Endothelial cell of umbilical vein (primary cell): ENCODE measurements at regions not wholly inside any gene's neighbourhood (a gene's known extent, or its start where the extent isn't known, plus 50 kb on each side); places are given as distances from the start of the nearest gene placed in this dataset.
"Not testable (repeated sequence)": the region's sequence is repeated elsewhere in the genome, so short reads cannot be mapped to it uniquely, and the experiment has no call there.

ENCODE experiments used
- BruUV-seq: library from RNA; stranded (reverse); fragments of 400-500 nt; replicated peaks from 2 replicates; lab custom pipeline; 2021; lab: Mats Ljungman, UMichigan
- CTCF ChIA-PET: fragments of 300-600, 350-600 bp; sonication (Branson Sonifier 250); formaldehyde crosslinking; loops from one replicate; lab custom pipeline; 2021; ENCODE audit warnings: antibody characterized with exemption, inconsistent platforms; lab: Charles Lee
- POLR2A ChIA-PET: fragments of 300-600, 350-600 bp; sonication (Branson Sonifier 250); formaldehyde crosslinking; loops from one replicate; lab custom pipeline; 2021; ENCODE audit warnings: antibody characterized with exemption, inconsistent platforms; lab: Charles Lee
- DNase-seq: peaks from one replicate; pipeline ENCODE4 v3.0.0-alpha.2; 2011; ENCODE audit warnings: low read depth, low spot score
- FAIRE-seq: peaks from 2 replicates; lab custom pipeline; 2011; peaks lifted over from hg19 to GRCh38; lab: Jason Lieb, UNC
- H2AFZ ChIP-seq: 2 replicates; pipeline ENCODE4 v1.6.0; 2012; ENCODE audit warnings: low read depth, low read length, control low read depth, inconsistent platforms
- H3K27ac ChIP-seq: 2 replicates; pipeline ENCODE4 v1.5.1; 2011; ENCODE audit warnings: low read depth, mild to moderate bottlenecking, control low read depth, low read length, moderate library complexity; ENCODE audit not compliant: insufficient read depth
- H3K27me3 ChIP-seq, 2 experiments: 2 replicates each; pipeline versions ENCODE4 v1.6.0 to v1.6.1; 2011; ENCODE audit warnings: low read length in 2 of 2, mixed read lengths in 1 of 2; ENCODE audit not compliant: control insufficient read depth in 2 of 2, insufficient read depth in 2 of 2
- H3K36me3 ChIP-seq, 2 experiments: 2 replicates in 1 of 2; 3 replicates in 1 of 2; pipeline ENCODE4 v1.5.1; 2011; ENCODE audit warnings: low read length in 2 of 2, mild to moderate bottlenecking in 1 of 2, moderate library complexity in 1 of 2; ENCODE audit not compliant: control insufficient read depth in 2 of 2, insufficient read depth in 2 of 2; ENCODE audit errors: extremely low read depth in 1 of 2
- H3K4me1 ChIP-seq: 3 replicates; pipeline ENCODE4 v1.5.1; 2011; ENCODE audit warnings: mild to moderate bottlenecking, low read length; ENCODE audit not compliant: control insufficient read depth, insufficient read depth; ENCODE audit errors: extremely low read depth
- H3K4me2 ChIP-seq: 2 replicates; pipeline ENCODE4 v1.6.1; 2011; ENCODE audit warnings: low read length, control low read depth, mixed read lengths; ENCODE audit not compliant: insufficient read depth
- H3K4me3 ChIP-seq, 3 experiments: fragments of 200-600 bp in 1 of 3; sonication (generic), shearing (Covaris generic) in 1 of 3; replicated peaks in 1 of 3; 2 replicates each; pipeline ENCODE4 v1.5.1; 2011 to 2016; ENCODE audit warnings: control low read depth in 3 of 3, low read length in 3 of 3, mild to moderate bottlenecking in 2 of 3, inconsistent platforms in 1 of 3, low read depth in 1 of 3, moderate library complexity in 1 of 3; ENCODE audit not compliant: insufficient read depth in 1 of 3
- H3K79me2 ChIP-seq: 2 replicates; pipeline ENCODE4 v1.6.0; 2012; ENCODE audit warnings: low read length, inconsistent platforms; ENCODE audit not compliant: control insufficient read depth, insufficient read depth
- H3K9ac ChIP-seq: replicated peaks from 2 replicates; pipeline ENCODE3; 2011; ENCODE audit warnings: low read length, control low read depth; ENCODE audit not compliant: insufficient read depth; ENCODE audit errors: extremely low read depth
- H3K9me1 ChIP-seq: replicated peaks from 3 replicates; pipeline ENCODE4 v1.6.0; 2011; ENCODE audit warnings: mild to moderate bottlenecking, low read length; ENCODE audit not compliant: control insufficient read depth, insufficient read depth; ENCODE audit errors: extremely low read depth
- H3K9me3 ChIP-seq: replicated peaks from 2 replicates; pipeline ENCODE4 v1.5.1; 2012; ENCODE audit warnings: low read length, inconsistent platforms; ENCODE audit not compliant: control insufficient read depth, insufficient read depth
- H4K20me1 ChIP-seq: replicated peaks from 2 replicates; pipeline ENCODE3; 2011; ENCODE audit warnings: mild to moderate bottlenecking, low read length; ENCODE audit not compliant: control insufficient read depth, insufficient read depth; ENCODE audit errors: extremely low read depth
- CTCF ChIP-seq, 2 donors: IDR thresholded peaks; 1 replicate in 1 of 2; 2 replicates in 1 of 2; pipeline ENCODE4 v1.5.1; 2011; ENCODE audit warnings: low read length in 2 of 2, mild to moderate bottlenecking in 2 of 2, moderate library complexity in 2 of 2, control low read depth in 1 of 2, inconsistent platforms in 1 of 2, low read depth in 1 of 2; ENCODE audit not compliant: insufficient read depth in 1 of 2; ENCODE audit errors: extremely low read depth in 1 of 2
- EZH2 ChIP-seq: IDR thresholded peaks from 2 replicates; pipeline ENCODE4 v1.6.1; 2012; ENCODE audit warnings: borderline replicate concordance, low read depth, mild to moderate bottlenecking, moderate library complexity, low read length, inconsistent platforms; ENCODE audit not compliant: severe bottlenecking
- FOS ChIP-seq: IDR thresholded peaks from 2 replicates; pipeline ENCODE4 v1.6.1; 2011; ENCODE audit warnings: mild to moderate bottlenecking, low read length, moderate library complexity, borderline replicate concordance; ENCODE audit not compliant: insufficient read depth
- GATA2 ChIP-seq: IDR thresholded peaks from 2 replicates; pipeline ENCODE4 v1.7.0; 2011; ENCODE audit warnings: low read depth, mild to moderate bottlenecking, moderate library complexity, mixed read lengths, low read length; ENCODE audit not compliant: insufficient read length, insufficient read depth
- JUN ChIP-seq: IDR thresholded peaks from 2 replicates; pipeline ENCODE4 v1.6.1; 2011; ENCODE audit warnings: borderline replicate concordance, low read depth; ENCODE audit not compliant: insufficient read length, insufficient read depth
- MAX ChIP-seq: IDR thresholded peaks from 2 replicates; pipeline ENCODE4 v1.6.1; 2011; ENCODE audit not compliant: insufficient read depth, insufficient read length
- POLR2A ChIP-seq: IDR thresholded peaks from 2 replicates; pipeline ENCODE4 v1.6.1; 2012; ENCODE audit warnings: low read depth, mild to moderate bottlenecking, control low read depth, low read length
- POLR2AphosphoS5 ChIP-seq: IDR thresholded peaks from 2 replicates; pipeline ENCODE4 v1.6.1; 2012; ENCODE audit warnings: low read depth, mild to moderate bottlenecking, control low read depth, low read length, moderate library complexity; ENCODE audit not compliant: insufficient read depth
- dilution Hi-C: fragments of 300-500 bp; cut with MboI; formaldehyde crosslinking; loops from one replicate; pipeline ENCODE4 v1.15.0; 2019; ENCODE audit warnings: low sequenced_read_pairs; ENCODE audit not compliant: extremely low pct_ligation_motif_present
- intact Hi-C: fragments of 100-400 bp; cut with micrococcal nuclease; formaldehyde crosslinking; loops from one replicate; pipeline ENCODE4 v1.10.0; 2022

DNA sequence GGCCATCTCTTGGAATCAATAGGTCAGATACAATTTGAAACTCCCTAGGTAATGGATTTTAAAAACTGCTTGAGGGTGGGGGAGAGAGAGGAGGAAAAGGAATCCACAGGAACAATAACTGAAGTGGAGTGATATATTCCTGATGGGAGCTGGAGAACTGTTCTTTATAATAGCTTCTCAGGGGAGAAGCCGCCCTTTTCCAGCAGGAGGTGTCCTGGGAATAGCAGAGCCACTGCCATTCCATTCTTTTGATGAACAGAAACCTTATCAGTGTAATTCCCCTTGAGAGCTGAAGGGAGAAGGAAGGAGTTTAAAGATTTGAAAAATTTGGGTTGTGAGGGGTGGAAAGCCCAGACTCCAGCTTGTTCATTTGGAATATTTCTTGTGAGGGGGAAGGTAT is 504.9 kb upstream of the DPH6 start:
- ChIA-PET CTCF (interaction anchor here (0.9 to 1.4 kb wide), 3 partner anchors 11 to 299 kb away, joined by 3 to 5 read pairs (median 3); no protein-coding TSS in a partner anchor), POLR2A (no interaction called here)
- TF ChIP-seq JUN = no peak
- TF ChIP-seq POLR2AphosphoS5 = no peak
- no peak for TF ChIP-seq CTCF (IDR thresholded peaks at IDR 0.05; ENCODE audit: extremely low read depth in 1 of 2, insufficient read depth in 1 of 2, low read depth in 1 of 2, low read length in 2 of 2)
- no peak for TF ChIP-seq FOS
- no peak for TF ChIP-seq GATA2
- no peak for TF ChIP-seq POLR2A
- TF ChIP-seq MAX = no peak
- TF ChIP-seq EZH2 = no peak
- no TSS peak for BruUV-seq
- no peaks in the 10 kb centered on the region for H3K9me1 ChIP-seq
- H3K36me3 ChIP-seq = no peaks in the 10 kb centered on the region
- no peak overlapping the region for H3K9ac ChIP-seq
- H3K9me3 ChIP-seq = no peaks in the 10 kb centered on the region
- no peak overlapping the region for H2AFZ ChIP-seq
- intact Hi-C loops = no loop called here
- dilution Hi-C loops = no loop called here
- no peak overlapping the region for H3K27ac ChIP-seq
- H3K4me3 ChIP-seq = no peak overlapping the region
- no peaks in the 10 kb centered on the region for H4K20me1 ChIP-seq
- H3K27me3 ChIP-seq = peaks cover 0 to 2% of the 10 kb centered on the region in 2 experiments
- no peaks in the 10 kb centered on the region for H3K79me2 ChIP-seq
- DNase-seq = no peak
- H3K4me1 ChIP-seq = no peaks in the 10 kb centered on the region
- FAIRE-seq = no peak
- no peak overlapping the region for H3K4me2 ChIP-seq

DNA sequence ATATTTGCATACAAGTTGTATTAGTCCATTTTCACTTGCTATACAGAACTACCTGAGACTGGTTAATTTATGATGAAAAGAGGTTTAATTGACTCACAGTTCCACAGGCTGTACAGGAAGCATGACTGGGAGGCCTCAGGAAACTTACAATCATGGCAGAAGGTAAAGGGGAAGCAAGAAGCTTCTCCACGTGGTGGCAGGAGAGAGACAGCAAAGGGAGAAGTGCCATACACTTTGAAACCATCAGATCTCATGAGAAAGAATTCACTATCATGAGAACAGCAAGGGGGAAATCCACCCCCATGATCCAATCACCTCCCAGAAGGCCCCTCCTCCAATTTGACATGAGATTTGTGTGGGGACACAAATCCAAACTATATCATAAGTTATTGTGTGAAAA is 506.7 kb upstream of the DPH6 start:
- H2AFZ ChIP-seq, BruUV-seq, H3K4me3 ChIP-seq, H3K4me1 ChIP-seq, H3K9me3 ChIP-seq, intact Hi-C loops, H3K27ac ChIP-seq, H3K36me3 ChIP-seq, DNase-seq, H3K79me2 ChIP-seq, H3K9ac ChIP-seq, H3K9me1 ChIP-seq, CTCF ChIA-PET, POLR2A ChIA-PET, H3K27me3 ChIP-seq, dilution Hi-C loops, FAIRE-seq, H3K4me2 ChIP-seq, H4K20me1 ChIP-seq: not testable (repeated sequence)
